WTC11 (cell line): ENCODE measurements at regions not wholly inside any gene's neighbourhood (a gene's known extent, or its start where the extent isn't known, plus 50 kb on each side); places are given as distances from the start of the nearest gene placed in this dataset.

ENCODE experiments used
- ATAC-seq: fragments of 200-7000 bp; cut with Tn5 transposase; 2 replicates; pipeline ENCODE4 v1.10.0; 2021; ENCODE audit warnings: mild to moderate bottlenecking, moderate library complexity
- CTCF ChIA-PET: fragments of 300-600 bp; sonication (Branson Sonifier 250); formaldehyde crosslinking; loops from one replicate; lab custom pipeline; 2021; ENCODE audit warnings: antibody characterized with exemption; lab: Charles Lee
- POLR2A ChIA-PET: fragments of 350-600 bp; sonication (Branson Sonifier 250); formaldehyde crosslinking; loops from one replicate; lab custom pipeline; 2021; ENCODE audit warnings: antibody characterized with exemption; lab: Charles Lee
- DNase-seq: peaks from one replicate; pipeline ENCODE4 v3.0.0; 2021; ENCODE audit warnings: low spot score
- H3K27ac Mint-ChIP-seq: 2 replicates; pipeline ENCODE4 v1.8.0; 2021; ENCODE audit warnings: mixed read lengths
- H3K27me3 Mint-ChIP-seq: 2 replicates; pipeline ENCODE4 v1.8.0; 2021; ENCODE audit warnings: low read depth, mild to moderate bottlenecking, moderate library complexity, mixed read lengths
- H3K36me3 Mint-ChIP-seq: 2 replicates; pipeline ENCODE4 v1.8.0; 2021; ENCODE audit warnings: mixed read lengths
- H3K4me1 Mint-ChIP-seq: 2 replicates; pipeline ENCODE4 v1.8.0; 2022; ENCODE audit warnings: mixed read lengths
- H3K4me3 Mint-ChIP-seq: 2 replicates; pipeline ENCODE4 v1.8.0; 2021; ENCODE audit warnings: mild to moderate bottlenecking, moderate library complexity, mixed read lengths
- H3K9me3 Mint-ChIP-seq: 2 replicates; pipeline ENCODE4 v1.8.0; 2021; ENCODE audit warnings: mixed read lengths
- ARID4B ChIP-seq: sonication (generic); formaldehyde crosslinking; IDR thresholded peaks from 2 replicates; pipeline ENCODE4 v1.8.0; 2023; ENCODE audit warnings: missing genetic modification reagents, mild to moderate bottlenecking, borderline replicate concordance
- ATF1 ChIP-seq: sonication (generic); formaldehyde crosslinking; IDR thresholded peaks from 2 replicates; pipeline ENCODE4 v1.8.1; 2023; ENCODE audit warnings: mild to moderate bottlenecking, moderate library complexity, missing genetic modification reagents
- E2F1 ChIP-seq: sonication (generic); formaldehyde crosslinking; IDR thresholded peaks from 2 replicates; pipeline ENCODE4 v1.8.0; 2022; ENCODE audit warnings: mild to moderate bottlenecking, missing genetic modification reagents
- ELF4 ChIP-seq: sonication (generic); formaldehyde crosslinking; IDR thresholded peaks from 2 replicates; pipeline ENCODE4 v1.8.1; 2022; ENCODE audit warnings: low read depth, mild to moderate bottlenecking, moderate library complexity, missing genetic modification reagents
- ETV6 ChIP-seq: sonication (generic); formaldehyde crosslinking; IDR thresholded peaks from 2 replicates; pipeline ENCODE4 v1.8.1; 2022; ENCODE audit warnings: mild to moderate bottlenecking, missing genetic modification reagents
- MXD4 ChIP-seq: fragments of 250-450 bp; sonication (Bioruptor Pico); IDR thresholded peaks from 2 replicates; pipeline ENCODE4 v1.8.0; 2021; ENCODE audit warnings: mild to moderate bottlenecking, moderate library complexity, borderline replicate concordance
- NR3C1 ChIP-seq: sonication (generic); formaldehyde crosslinking; conservative IDR thresholded peaks from 2 replicates; pipeline ENCODE4 v1.8.1; 2023; ENCODE audit warnings: low read depth, mild to moderate bottlenecking, missing genetic modification reagents
- OVOL2 ChIP-seq: fragments of 250-450 bp; sonication (Bioruptor Pico); IDR thresholded peaks from 2 replicates; pipeline ENCODE4 v1.9.0; 2021; ENCODE audit warnings: mild to moderate bottlenecking, borderline replicate concordance
- PRRX2 ChIP-seq: fragments of 250-450 bp; sonication (Bioruptor Pico); IDR thresholded peaks from 2 replicates; pipeline ENCODE4 v1.8.0; 2021; ENCODE audit warnings: mild to moderate bottlenecking
- SMAD3 ChIP-seq: sonication (generic); formaldehyde crosslinking; IDR thresholded peaks from 2 replicates; pipeline ENCODE4 v1.8.0; 2022; ENCODE audit warnings: missing genetic modification reagents, mild to moderate bottlenecking, borderline replicate concordance
- TEAD1 ChIP-seq: sonication (generic); formaldehyde crosslinking; IDR thresholded peaks from 2 replicates; pipeline ENCODE4 v1.8.0; 2022; ENCODE audit warnings: mild to moderate bottlenecking, missing genetic modification reagents
- ZBTB43 ChIP-seq: sonication (generic); formaldehyde crosslinking; IDR thresholded peaks from 2 replicates; pipeline ENCODE4 v1.8.1; 2023; ENCODE audit warnings: mild to moderate bottlenecking, missing genetic modification reagents
- ZNF121 ChIP-seq: sonication (generic); formaldehyde crosslinking; IDR thresholded peaks from 2 replicates; pipeline ENCODE4 v1.8.0; 2023; ENCODE audit warnings: missing genetic modification reagents
- ZNF263 ChIP-seq: sonication (generic); formaldehyde crosslinking; IDR thresholded peaks from 2 replicates; pipeline ENCODE4 v1.8.1; 2022; ENCODE audit warnings: low read depth, mild to moderate bottlenecking, moderate library complexity, missing genetic modification reagents
- ZNF512 ChIP-seq: sonication (generic); formaldehyde crosslinking; IDR thresholded peaks from 2 replicates; pipeline ENCODE4 v1.8.1; 2022; ENCODE audit warnings: missing genetic modification reagents, borderline replicate concordance

DNA sequence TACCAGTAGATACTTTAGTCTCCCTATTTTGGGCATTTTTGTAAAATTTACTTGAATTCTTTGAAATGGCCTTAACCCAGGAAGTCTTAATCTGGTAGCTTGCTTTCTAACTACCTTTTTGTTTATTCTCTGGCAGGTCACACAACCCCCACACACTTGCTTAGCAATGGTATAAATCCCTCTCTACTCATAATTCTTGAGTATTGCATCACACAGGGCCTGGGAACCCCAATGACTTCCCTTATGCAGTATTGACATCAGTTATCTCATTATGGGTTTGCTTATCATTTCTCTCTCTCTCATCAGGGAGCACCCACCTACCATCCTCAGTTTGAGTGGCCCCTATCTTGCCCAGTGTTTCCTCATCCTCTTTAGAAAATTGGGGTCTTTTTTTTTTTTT lies 207.1 kb downstream of the KCNS3 start:
- ChIA-PET CTCF (interaction anchor here (0.7 kb wide), 1 partner anchor 776 kb away, joined by 3 read pairs; no protein-coding TSS in a partner anchor), POLR2A (no interaction called here)
- H3K36me3 Mint-ChIP-seq: no peaks in the 10 kb centered on the region

DNA sequence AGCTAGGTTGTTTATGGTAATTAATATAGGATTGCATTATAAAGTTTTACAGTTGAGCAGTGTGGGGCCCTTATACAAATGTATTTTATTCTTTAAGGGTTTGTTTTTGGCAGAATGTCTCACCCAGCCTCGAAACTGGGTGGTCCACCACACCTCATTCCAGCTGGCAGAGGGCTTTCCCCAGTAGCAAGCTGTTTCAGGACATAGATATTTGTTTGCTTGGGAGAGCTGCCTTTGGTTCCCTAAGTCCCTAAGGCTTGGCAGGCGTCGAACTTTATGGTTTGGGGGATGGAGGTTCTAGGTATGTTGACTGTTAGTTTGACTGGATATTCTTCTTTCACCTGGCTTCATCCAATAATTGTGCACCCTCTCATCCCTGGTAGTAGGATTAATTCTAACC lies 205.9 kb downstream of the KCNS3 start:
- CTCF ChIA-PET: no interaction called here
- DNase-seq: no peak
- Mint-ChIP-seq H3K4me1 (no peaks in the 10 kb centered on the region), H3K27ac (no peak overlapping the region), H3K36me3 (no peaks in the 10 kb centered on the region), H3K9me3 (peaks cover 5% of the 10 kb centered on the region), H3K4me3 (no peak overlapping the region), H3K27me3 (no peaks in the 10 kb centered on the region)
- no peak for TF ChIP-seq E2F1 (CRISPR knock-in tag)
- POLR2A ChIA-PET: no interaction called here
- ATAC-seq: no peak

More for the DNA sequence above, 207.1 kb downstream of the KCNS3 start:
- Mint-ChIP-seq H3K9me3 (peaks cover 4% of the 10 kb centered on the region), H3K4me3 (no peak overlapping the region), H3K4me1 (no peaks in the 10 kb centered on the region), H3K27ac (no peak overlapping the region), H3K27me3 (no peaks in the 10 kb centered on the region; the same call in 1 of the 2 replicates)
- no peak for ATAC-seq
- no peak for DNase-seq
- TF ChIP-seq TEAD1 (CRISPR knock-in tag) (no peak), ELF4 (CRISPR knock-in tag) (no peak), MXD4 (CRISPR knock-in tag) (no peak), ZBTB43 (no peak), E2F1 (CRISPR knock-in tag) (no peak), OVOL2 (CRISPR knock-in tag) (no peak), ZNF512 (CRISPR knock-in tag) (no peak), PRRX2 (no peak), ATF1 (CRISPR knock-in tag) (no peak), ARID4B (CRISPR knock-in tag) (no peak)

- POLR2A ChIA-PET: no interaction called here
Observed at GRCh38 chr2:18083806-18084205, 205.3 kb downstream of the KCNS3 start.

More at GRCh38 chr2:18083806-18084205, 205.3 kb downstream of the KCNS3 start:
- Mint-ChIP-seq H3K27me3 (no peaks in the 10 kb centered on the region), H3K4me1 (no peaks in the 10 kb centered on the region), H3K4me3 (no peak overlapping the region), H3K27ac (no peak overlapping the region), H3K36me3 (no peaks in the 10 kb centered on the region), H3K9me3 (peaks cover 5% of the 10 kb centered on the region)
- DNase-seq (no peak), ATAC-seq (no peak)
- CTCF ChIA-PET: interaction anchor here (1.0 kb wide), 1 partner anchor 204 kb away, joined by 3 read pairs; no protein-coding TSS in a partner anchor
- TF ChIP-seq ZNF263 (no peak), ZNF121 (CRISPR knock-in tag) (no peak), NR3C1 (no peak), ETV6 (CRISPR knock-in tag) (no peak), ARID4B (CRISPR knock-in tag) (no peak), SMAD3 (no peak)
